GM03348 (cell line): ENCODE measurements at regions not wholly inside any gene's neighbourhood (a gene's known extent, or its start where the extent isn't known, plus 50 kb on each side); places are given as distances from the start of the nearest gene placed in this dataset.

ENCODE experiments used
- DNase-seq: peaks from one replicate; pipeline ENCODE4 v3.0.0; 2012; ENCODE audit warnings: low spot score

DNA sequence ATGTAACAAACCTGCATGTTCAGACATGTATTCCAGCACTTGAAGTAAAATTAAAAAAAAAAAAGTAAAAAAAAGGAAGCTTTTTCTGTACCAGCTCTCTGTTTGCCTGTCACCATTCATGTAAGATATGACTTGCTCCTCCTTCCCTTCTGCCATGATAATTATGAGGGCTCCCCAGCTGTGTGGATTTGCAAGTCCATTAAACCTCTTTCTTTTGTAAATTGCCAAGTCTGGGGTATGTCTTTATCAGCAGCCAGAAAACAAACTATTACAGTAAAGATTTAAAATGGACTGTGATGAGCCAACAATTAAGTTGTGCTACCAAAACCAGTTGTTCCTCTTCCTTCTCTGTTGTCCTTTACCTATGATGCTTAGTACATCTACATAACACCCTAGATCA lies 619.6 kb downstream of the ARL4A start:
- no peak for DNase-seq

DNA sequence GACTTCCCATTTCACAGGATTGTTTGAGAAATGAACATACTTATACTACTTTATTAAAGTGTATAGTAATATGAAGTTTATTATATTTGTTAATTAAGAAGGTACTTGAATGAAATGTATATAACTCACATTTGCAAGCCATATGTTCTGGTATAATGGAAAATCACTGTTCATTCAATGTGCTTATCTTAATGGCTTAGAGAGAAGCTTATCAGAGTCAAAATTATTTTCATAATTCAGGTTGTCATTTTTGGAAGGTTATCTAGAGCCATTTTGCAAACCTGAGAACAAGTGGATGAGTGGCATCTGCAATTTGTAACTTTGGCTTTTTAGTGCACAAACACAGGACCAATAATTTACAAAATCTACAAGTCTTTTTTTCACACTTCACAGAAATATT lies 621.0 kb downstream of the ARL4A start:
- DNase-seq: no peak

DNA sequence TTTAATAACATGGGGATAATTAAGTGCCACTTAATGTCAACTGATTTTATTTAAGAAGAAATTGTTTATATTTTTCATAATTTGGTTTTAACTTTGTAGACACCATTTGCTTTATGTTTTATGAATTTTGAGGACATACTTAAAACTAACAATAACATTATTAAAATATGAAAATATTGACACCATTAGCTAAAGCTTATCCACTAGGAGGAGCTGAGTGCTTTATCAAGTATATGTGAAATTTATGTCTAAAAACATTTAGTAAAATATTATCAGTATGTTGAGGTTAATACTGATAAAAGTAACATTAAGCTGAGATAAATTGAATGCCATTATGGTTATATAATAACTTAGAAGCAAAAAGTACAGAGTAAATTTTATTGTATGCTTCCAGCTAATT lies 622.1 kb downstream of the ARL4A start:
- no peak for DNase-seq

DNA sequence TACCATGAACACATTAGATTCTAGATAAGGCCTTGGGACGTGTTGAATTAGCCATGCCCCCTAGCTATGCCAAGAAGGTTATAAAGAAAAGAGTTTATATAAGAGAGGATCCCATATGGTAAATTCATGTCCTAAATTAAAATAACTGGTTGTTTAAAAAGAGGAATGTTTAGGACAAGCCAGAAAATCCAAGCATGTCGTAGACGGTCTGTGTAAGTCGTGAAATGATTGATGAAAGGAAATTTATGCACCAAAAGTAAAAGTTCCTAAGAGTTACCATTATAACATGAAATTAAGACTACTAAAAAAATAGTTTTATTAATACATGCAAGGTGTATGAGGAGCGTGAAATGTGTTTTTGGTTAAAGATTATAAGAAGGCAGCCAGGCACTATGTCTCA lies 624.9 kb downstream of the ARL4A start:
- no peak for DNase-seq

DNA sequence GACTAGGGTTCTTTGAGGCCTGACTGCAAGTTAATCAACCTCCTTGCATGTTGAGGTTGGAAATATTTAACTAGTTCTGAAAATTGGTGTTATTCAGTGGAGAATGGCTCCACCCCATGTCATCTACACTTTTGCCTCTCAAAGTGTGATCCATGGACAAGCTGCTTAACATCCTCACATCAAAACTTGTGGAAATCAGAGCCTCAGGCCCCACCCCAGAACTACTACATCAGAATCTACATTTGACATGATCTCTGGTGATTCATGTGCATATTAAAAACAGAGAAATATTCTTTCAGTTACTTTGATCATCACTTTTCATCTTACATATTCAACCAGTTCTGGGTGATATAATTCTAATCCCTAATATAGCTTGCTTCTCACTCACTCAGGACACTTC lies 632.9 kb downstream of the ARL4A start:
- no peak for DNase-seq

DNA sequence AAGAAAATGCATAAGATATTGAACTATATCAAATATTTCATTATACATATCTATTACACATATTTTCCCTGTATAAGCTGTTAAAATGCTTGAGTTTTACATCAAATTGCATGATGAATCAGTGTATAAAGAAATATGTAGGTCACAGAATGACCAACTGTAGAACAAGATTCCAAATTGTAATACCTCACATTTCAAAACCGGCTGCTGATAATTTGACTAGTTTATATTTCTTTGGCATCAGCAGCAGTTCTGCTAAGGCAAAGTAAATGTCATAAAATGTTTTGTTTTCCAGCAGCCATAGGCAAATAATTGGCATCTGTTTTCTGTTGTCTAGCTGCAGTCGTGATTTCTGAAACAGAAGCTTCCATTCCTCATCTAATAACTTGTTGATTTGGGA lies 633.9 kb downstream of the ARL4A start:
- peak; percentile 11 for DNase-seq

DNA sequence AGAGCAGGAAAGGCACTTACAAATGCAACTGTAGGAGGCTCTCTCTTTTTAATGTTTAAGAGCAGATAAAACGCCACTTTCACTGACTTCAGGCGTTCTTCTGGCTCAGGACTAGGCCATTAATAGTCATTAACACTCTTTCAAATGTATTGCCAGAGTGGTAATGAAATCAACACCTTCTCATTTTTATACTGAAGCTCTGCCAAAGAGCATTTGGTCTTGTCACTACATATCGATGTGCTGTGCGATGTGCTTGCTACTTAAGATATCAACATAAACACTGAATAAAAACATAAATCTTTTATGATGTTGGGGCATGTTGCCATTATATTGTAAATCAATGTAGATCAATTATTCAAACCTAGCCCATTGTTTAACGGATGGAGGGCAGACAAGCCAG lies 634.7 kb downstream of the ARL4A start:
- no peak for DNase-seq

DNA sequence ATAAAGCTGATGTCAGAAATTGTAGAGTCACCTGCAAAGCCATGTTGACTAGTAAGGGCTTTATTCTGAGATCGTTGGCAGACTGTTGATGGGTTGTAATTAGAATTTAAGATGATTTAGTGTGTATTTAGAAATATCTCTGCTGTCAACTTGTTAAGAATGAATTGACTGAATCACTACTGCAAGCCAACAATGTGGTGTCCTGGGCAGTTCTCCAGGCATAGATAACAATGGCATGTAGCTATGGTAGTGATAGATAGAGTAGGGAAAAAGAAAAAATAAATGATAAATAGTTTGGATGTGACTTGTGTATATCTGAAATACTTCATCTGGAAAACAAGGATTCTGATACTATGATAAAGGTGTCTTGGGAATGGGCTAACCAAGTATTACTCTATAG lies 640.2 kb downstream of the ARL4A start:
- DNase-seq: peak; percentile 10

DNA sequence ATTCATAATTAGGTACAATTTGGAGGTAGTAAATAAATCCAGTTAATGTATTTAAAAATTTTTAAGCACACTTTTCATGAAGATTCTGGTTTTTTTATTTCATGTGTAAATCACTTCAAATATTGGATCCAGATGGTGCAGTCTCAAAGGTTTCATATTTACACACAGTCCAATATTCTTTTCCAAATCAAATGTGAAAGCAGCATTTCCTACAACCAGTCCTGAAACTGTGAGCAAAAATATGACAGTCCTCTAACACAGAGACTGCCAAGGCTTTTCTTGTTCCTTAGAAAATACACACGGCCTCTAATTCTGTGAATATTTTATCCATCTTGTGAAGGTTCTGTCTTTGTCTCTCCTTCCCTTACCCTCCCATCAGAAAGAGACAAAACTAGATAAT lies 645.9 kb downstream of the ARL4A start:
- DNase-seq: no peak

DNA sequence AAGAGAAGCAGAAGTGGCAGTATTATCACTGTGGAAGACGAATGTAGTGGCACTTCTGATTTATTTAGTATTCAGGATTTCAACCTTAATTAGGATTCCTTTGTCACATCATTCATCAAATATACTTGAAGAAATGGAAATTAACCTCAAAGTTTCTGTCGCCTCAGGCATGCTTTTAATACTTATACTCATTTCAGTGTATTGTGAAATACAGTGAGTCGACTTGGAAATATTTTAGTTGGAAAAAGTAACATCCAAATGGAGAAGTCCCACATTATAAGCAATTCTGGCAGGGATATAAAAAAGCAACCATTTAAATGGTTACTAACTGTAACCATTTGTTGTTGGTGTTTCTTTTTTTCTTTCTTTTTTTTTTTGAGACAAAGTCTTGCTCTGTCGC lies 648.8 kb downstream of the ARL4A start:
- peak; percentile 47 for DNase-seq

DNA sequence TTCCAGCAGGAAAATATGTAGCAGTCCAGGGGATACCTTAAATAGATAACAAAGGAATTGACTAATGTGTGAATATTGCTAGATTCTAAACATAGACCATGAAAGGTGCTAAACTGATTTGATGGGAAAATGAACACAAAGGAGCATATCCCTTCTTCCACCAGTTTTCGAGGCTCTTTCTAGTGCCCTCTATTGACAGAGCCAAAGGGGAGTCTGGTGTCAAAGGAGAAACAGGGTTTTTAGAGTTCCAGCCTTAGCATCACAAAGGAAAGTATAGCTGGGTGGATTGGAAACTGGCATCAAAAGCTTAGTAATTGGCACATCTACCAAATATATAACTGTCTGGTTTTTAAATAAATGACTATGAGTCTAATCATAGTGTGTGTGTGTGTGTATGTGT lies 636.8 kb downstream of the ETV1 start:
- DNase-seq: no peak

DNA sequence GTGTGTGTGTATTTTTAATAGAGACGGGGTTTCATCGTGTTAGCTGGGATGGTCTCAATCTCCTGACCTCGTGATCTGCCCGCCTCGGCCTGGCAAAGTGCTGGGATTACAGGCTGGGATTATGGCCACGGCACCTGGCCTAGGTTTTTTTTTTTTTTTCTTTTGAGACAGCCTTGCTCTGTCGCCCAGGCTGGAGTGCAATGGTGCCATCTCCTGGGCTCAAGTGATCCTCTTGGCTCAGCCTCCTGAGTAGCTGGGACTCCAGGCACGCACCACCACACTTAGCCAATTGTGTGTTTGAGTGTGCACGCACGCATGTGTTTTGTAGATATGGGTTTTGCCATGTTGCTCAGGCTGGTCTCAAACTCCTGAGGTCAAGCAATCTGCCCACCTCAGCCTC lies 629.8 kb downstream of the ETV1 start:
- DNase-seq: no peak

DNA sequence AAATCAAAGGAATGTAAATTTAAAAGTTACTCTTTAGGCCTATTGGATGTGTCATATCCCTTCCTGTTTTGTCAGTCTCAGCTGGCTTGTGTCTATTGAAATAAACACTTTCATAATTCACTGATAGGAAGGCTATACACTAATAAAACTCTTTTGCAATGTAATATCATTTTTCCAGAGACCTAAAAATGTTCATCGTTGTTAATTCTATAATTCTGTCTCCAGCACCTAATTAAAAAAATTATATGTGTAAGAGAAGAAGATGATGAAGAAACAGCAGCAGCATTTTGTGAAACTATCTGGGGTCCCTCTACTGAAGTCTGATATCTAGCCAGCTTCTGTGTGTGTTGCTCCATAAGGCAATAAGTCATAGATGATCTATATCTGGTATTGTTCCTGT lies 602.7 kb downstream of the ETV1 start:
- DNase-seq: no peak

DNA sequence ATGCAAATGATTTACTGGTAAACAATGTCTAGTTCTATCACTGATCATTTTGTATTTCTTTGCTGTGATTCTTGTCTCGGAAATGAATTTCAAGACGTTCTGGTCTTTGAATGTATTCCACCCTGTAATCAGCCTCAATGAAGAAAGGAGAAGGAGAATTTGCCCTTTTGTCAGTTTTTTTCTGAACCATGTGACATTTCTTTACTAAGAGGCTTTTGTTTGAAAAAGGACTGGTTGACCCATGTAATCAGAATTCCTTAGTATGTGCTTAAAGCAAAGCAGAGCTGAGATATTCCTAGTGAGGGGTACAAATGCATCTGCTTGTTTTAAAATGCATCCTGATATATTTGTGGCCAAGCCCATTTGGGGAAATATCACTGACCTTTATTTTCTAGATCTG lies 581.6 kb downstream of the ETV1 start:
- no peak for DNase-seq

DNA sequence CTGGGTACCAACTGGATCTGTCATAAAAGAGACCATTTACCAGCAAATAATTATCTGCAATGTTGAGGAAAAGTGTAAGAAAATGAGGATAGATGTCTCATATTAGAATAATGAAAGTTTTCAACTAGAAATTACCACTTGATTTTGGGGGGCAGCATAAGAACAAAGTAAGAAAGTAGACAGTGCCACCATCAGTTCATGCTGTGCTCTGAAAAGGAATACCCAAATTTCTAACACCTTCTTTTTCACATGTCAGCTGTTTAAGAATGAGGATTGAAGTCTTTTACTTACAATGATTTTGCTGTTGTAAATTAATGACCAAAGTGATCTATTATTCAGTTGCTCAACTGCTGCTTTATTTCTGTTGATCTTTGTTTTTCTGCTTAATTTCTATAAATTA lies 578.3 kb downstream of the ETV1 start:
- peak; percentile 4 for DNase-seq

DNA sequence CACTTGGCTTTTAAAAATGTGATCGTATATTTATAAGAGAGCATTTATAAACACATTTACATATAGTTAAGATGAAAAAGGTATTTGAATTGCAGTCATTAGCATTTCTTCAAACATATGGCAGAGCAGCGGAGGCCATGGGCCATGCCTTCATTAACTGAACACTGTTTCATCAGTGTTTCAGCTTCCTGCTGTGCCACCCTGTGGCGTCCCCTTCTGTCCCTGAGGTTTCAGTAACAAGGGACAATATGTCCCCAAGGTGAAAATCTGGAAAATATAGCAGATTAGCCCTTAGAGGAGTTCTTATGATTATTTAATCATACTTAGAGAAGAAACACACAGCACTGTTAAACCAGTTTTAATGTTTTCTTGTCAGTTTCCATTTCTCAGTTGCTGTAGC lies 577.8 kb downstream of the ETV1 start:
- no peak for DNase-seq

DNA sequence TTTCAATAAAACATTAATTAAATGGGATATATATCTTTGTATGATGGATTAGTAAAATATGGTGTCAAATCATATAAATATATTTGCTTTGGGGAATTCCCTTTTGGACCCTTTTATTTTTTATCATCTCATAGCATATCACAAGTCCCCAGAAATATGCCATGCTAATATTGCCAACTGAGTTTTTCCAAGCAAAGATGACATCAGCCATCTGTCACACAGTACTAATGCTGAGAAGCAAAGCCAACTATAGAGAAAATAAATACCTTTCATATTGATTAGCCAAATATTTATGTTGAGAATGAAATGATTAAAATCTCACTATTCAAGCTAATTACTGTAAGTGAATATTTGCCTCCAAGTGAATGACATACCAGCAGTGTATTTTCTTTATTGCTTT lies 575.3 kb downstream of the ETV1 start:
- no peak for DNase-seq

DNA sequence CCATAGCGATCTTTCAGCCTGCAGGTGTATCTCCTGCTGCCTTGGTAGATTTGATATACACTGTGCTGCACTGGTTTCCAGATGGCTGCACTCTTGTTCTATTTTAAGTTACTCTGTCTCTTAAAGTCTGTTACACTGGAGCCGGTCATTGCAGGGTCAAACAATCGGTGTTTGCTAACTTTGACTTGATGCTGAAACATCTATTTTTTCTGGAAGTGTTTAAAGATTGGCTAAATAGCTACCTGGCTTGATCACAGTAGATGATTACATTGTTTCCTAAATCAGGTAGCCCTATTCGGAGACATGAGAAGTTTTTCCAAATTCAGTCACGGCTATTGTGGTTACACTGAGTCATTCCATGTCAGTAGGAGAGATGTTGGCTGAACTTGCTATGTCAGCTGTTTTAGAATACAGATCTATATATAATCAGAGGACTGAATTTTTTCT lies 574.8 kb downstream of the ETV1 start:
- peak; percentile 2 for DNase-seq

DNA sequence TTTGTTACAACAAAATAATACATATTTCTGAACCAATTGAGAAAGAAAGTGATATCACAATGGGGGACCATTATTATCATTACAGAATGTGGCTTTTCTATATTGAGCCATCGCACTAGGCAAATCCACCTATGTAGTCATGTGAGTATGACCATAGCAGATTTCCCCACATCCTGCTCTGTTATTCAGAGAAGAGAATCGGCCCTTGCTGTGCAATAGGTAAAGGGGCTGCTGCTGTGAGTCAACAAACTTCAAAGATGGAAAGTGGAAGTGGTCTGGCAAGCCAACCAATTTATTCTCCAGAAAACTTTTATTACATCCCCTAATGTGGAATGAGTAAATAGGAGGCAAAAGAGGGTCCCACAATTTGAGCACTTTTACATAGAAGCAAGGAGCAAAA lies 573.4 kb downstream of the ETV1 start:
- DNase-seq: no peak

DNA sequence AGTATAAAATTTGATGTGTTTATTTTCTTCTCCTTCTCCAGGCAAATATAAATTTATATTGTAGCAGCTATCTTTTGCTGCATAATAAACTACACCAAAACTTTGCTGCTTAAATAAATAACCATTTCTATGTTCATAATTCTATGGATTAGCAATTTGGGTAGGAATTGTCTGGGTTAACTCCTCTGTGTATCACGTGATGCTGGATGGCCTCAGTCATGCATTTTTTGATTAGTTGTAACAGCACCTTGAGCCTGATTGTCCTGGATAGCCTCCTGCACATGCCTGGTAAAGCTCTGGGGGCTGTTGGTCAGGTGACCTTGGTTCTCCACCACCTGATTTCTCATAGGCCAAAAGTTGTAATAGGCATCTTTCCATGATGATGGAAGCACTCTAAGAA lies 572.9 kb downstream of the ETV1 start:
- no peak for DNase-seq

DNA sequence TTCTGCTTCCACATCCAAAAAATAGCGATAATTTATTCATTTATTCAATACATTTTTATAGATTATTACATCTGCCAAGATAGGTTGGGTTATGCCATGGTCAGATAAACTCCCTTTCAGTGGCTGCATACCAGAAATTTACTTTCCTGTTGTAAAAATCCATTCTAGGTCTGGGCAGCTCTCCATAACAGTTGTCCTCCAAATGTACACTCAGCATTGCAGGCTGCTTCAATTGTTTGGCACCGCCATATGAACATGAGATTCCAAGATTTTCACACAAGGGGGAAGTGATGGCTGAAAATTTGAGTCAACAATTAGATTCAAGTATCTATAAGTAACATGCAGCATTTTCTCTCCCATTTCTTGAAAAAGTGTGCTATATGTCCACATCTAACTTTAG lies 568.7 kb downstream of the ETV1 start:
- no peak for DNase-seq

DNA sequence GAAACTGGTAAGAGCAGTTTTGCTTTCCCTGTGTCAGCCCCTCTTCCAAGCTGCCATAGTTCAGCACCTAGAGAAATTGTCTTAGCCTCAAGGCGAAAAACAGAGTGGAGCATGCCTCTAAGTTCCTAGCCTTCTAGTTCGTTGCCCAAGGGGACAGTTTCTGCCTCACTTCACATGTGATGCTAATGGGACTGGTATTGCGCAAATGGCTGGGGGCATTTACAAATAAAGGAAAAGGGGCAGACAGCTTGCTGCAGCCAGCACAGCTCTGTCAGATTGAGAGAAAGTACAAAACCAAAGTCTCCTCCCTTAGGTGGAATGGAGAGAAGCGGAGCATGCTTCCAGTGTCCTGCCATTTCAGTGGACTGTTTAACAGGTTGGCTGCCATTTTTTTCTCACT lies 567.7 kb downstream of the ETV1 start:
- DNase-seq: no peak

DNA sequence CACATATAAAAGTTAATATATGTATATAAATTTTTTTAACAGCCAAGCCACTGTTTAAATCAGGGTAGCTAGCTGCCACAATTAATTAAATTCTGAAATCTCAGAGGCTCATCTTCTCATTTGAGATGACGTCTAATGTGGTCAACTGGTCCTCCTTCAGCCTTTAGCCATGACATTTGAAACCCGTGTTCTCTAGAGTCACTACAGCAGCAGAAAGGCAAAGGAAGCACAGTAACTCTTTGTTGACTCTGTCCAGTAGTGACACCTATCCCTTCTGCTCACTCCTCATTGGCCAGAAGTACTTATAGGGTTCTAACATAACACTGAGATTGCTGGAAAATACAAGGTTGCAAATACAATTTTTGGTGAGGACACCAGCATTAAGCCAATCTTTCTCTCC lies 555.5 kb downstream of the ETV1 start:
- DNase-seq: no peak

DNA sequence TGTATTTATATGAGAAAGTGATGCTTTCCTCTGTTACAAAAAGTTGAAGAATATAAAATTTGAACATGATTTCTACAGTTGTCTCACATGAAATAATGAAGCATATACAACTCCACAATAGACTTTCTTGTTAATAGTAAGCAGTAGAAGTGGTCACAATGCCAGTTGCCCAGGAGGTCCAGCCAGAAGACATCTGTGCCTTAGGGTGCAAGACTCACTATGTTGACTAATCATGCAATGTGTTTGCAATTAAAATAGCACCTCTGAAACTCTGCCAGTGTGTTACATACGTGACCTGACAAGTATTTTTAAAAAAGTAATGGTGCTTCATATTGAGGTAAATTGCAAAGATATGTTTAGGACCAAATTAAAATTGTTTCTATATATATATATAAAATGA lies 547.2 kb downstream of the ETV1 start:
- no peak for DNase-seq

DNA sequence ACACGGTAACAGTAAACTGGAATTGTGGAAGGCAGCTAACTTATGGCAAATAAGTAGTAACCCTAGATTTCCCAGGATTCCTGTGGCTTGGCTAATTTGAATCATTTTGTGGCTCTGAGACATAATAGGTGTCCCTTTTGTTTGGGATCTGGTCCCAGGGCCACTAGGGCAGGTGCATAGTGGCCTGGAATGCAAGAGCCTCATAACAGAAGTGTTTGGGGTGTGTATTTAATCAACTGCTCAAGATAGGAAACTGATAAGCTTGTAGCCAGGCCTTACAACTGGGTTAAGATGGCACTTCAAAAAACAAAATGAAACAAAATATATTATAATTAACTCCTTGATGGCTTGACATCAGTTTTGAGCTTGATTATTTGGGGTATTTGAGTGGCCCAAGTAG lies 541.8 kb downstream of the ETV1 start:
- DNase-seq: no peak
